LNCAP (cell line): ENCODE measurements at regions not wholly inside any gene's neighbourhood (a gene's known extent, or its start where the extent isn't known, plus 50 kb on each side); places are given as distances from the start of the nearest gene placed in this dataset.

Experiments used
- TF ChIP-seq, protein P1 (sequence below): fragments of 450-650 bp; IDR thresholded peaks from 2 replicates; pipeline ENCODE4 v1.5.1; 2017; ENCODE audit warnings: mild to moderate bottlenecking

DNA sequence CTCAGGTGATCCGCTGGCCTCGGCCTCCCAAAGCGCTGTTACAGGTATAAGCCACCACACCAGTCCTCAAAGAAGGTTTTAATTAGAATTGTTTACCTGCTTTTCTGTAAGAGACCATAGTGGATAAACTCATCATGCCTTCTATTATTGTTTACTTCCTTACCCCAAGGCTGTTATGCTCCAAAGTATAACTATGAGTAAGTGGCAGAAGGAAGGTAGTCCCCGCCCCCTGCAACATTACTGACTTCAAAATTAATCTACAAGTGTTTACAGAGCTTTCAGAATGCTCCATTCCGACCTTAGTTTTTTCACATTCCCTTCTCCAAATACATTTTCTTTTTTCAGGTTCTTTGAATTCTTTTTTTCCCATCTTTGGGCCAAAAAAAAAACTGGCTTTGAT is 480.5 kb upstream of the NOX3 start:
- TF ChIP-seq, protein P1, sequence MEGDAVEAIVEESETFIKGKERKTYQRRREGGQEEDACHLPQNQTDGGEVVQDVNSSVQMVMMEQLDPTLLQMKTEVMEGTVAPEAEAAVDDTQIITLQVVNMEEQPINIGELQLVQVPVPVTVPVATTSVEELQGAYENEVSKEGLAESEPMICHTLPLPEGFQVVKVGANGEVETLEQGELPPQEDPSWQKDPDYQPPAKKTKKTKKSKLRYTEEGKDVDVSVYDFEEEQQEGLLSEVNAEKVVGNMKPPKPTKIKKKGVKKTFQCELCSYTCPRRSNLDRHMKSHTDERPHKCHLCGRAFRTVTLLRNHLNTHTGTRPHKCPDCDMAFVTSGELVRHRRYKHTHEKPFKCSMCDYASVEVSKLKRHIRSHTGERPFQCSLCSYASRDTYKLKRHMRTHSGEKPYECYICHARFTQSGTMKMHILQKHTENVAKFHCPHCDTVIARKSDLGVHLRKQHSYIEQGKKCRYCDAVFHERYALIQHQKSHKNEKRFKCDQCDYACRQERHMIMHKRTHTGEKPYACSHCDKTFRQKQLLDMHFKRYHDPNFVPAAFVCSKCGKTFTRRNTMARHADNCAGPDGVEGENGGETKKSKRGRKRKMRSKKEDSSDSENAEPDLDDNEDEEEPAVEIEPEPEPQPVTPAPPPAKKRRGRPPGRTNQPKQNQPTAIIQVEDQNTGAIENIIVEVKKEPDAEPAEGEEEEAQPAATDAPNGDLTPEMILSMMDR: no peak

DNA sequence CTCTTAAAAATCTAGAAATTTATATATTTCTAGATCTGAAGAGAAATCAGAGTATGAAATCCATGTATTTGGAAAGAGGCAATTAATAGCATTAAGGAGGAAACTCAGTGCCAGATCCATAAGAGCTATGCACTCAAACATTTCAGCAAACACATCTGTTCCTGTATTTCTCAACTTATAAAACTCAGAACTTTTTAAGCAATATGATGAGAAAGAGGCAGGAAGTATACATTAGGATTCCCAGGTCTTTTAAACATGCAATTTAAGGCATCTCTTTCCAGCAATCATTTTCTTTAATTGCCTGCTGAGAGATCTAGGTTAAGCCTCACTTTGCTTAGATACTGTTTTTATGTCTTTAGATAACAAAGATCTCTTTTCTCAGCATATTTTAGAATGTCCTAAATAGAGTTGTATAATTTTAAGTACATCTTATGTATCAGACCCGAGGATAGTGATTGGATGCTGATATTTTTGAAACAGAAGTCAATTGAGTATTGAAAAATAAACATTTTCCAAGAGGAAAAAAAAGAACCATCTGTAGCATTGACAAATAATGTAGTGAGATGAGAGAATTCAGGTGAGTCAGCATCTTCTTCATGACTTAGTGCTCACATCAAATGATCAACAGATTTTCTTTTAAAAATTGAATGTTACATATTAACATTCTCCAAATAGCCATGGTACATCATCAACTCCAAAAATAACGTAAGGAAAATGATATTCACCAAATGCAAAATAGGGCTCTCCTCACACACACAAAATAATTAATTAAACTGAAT is 461.4 kb upstream of the NOX3 start:
- TF ChIP-seq, protein P1: no peak

DNA sequence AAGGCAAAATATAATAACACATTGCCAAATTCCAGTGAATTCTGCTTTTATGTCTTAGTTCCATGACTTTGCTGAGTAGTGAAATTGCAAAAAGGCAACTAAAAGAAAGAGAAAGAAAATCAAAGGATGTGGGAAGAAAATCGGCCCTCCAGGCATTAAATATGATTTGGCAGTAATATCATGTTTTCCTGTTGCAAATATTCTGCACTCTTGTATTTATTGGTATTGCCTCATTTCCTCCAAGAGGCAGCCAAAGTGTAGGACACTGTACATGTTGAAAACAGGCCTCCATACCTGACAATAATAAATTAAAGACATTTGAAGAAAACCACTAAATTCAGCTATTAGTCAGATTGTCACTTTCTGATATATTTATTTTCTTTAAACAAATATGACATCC is 460.0 kb upstream of the NOX3 start:
- TF ChIP-seq, protein P1: no peak

DNA sequence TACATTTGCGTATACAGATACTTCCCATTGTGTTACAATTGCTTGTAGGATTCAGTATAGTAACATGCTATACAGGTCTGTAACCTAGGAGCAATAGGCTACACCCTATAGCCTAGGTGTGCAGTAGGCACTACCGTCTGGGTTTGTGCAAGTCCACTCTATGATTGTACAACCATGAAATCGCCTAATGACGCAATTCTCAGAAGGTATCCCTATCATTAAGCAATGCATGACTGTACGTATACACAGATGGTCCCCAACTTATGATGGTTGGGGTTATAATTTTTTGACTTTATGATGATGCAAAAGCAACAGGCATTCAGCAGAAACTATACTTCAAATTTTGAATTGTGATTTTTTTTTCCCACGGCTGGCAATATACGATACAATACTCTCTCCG is 458.2 kb upstream of the NOX3 start:
- TF ChIP-seq, protein P1: no peak

DNA sequence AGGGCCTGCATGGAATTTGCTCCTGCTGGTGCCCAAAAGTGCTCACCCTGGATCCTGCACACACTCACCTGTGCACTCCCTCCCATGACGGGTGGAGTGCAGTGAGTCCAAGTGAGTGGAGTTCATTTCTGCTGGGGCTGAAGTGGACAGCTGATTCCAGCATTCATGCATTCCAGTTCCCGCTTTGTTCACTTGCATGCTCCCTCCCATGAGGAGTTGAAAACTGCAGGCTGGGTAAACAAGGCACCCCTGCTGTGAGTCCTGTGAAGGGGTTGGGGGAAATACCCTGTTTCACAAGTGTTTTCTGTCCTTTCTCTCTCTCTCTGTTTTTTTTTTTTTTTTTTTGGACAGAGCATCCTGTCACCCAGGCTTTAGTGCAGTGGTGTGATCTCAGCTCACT is 454.1 kb upstream of the NOX3 start:
- TF ChIP-seq, protein P1: no peak

DNA sequence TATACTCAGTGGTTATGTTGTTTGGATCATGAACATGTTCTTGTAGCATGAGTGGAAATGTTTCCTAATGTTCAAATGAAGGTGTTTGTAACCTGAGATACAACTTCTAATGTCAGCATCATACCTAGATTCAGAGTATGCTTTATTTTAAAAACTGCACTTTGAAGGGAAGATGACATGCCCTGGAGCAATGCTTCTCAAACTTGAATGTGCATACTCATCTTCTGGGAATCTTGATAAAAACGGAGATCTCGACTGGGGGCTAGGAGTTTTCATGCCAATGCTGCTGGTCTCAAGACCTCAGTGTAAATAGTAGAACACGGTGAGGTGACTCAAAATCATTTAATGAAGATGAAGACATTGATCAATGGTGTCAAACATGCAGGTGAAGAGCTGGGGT is 440.0 kb upstream of the NOX3 start:
- TF ChIP-seq, protein P1: no peak

DNA sequence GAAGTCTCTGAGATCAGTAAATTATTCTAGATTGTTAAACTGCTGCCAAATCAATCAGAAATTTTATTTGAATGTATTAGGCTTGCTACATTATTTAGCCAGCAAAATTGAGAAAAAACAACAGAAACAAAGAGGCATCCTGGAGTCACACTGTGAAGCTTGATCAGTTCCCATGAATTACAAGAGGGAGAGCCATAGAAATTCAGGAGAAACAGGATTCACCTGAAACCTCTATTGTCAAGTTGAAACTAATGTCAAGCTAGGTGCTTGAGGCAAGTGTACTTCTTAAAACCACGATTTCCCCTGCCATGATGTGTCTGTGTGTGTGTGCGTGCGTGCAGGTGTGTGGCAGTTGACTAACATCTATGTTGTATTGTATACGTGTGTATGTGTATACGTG is 439.1 kb upstream of the NOX3 start:
- TF ChIP-seq, protein P1: no peak

DNA sequence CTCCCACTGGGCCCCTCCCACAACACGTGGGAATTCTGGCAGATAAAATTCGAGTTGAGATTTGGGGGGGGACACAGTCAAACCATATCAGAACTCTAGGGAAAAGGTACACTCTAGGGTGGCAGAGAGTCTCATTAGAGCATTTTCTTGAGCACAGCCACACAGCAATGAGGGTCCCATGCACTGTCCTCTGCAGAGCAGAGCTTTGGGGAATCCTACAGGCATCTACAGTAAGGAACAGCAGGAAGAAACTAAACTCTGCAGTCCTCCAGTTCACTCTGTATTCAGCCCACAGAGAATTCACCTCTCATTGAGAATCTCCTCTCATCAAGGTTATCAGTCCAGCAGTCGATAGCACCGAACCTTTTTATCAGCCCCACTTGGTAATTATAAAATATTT is 438.6 kb upstream of the NOX3 start:
- TF ChIP-seq, protein P1: no peak
